GM18498 (cell line): ENCODE measurements at regions not wholly inside any gene's neighbourhood (a gene's known extent, or its start where the extent isn't known, plus 50 kb on each side); places are given as distances from the start of the nearest gene placed in this dataset.

Experiments used
- ATAC-seq: cut with Tn5 transposase; IDR thresholded peaks from one replicate; pipeline ENCODE4 v1.9.1; 2021; ENCODE audit warnings: mild to moderate bottlenecking, moderate library complexity; ENCODE audit not compliant: unreplicated experiment

GRCh38 chr3:35946854-35947515, 307.7 kb downstream of the ARPP21 start:
- no peak for ATAC-seq

GRCh38 chr3:35950021-35950420, 310.7 kb downstream of the ARPP21 start:
- ATAC-seq, result no peak

DNA sequence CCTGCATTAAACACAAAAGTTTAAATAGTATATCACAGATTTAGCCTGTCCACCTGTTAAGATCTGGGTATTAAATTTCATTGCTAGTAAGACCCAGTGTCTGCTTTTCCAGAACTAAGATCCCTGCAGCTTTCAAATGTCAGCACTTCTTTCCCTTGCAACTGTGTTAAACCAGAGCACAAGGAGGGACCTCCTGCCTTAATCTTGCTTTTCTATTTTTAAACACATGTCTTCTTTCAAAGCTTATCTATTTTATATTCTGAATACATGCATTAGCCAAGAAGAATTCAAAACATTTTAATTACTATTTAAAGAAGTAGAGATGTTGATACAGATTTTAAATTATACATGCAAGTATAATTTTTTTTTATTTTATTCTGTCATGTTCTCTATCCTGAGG, 315.1 kb downstream of the ARPP21 start:
- no peak for ATAC-seq

- no peak for ATAC-seq
Measured at GRCh38 chr3:35965908-35966307, 326.6 kb downstream of the ARPP21 start.

- no peak for ATAC-seq
Measured at GRCh38 chr3:35966629-35967464, 327.5 kb downstream of the ARPP21 start.

- ATAC-seq, result no peak
Measured at GRCh38 chr3:35968043-35968622, 328.8 kb downstream of the ARPP21 start.

- ATAC-seq, result no peak
Measured at GRCh38 chr3:35969406-35969805, 330.1 kb downstream of the ARPP21 start.

- no peak for ATAC-seq
Measured at GRCh38 chr3:35970793-35971192, 331.5 kb downstream of the ARPP21 start.

DNA sequence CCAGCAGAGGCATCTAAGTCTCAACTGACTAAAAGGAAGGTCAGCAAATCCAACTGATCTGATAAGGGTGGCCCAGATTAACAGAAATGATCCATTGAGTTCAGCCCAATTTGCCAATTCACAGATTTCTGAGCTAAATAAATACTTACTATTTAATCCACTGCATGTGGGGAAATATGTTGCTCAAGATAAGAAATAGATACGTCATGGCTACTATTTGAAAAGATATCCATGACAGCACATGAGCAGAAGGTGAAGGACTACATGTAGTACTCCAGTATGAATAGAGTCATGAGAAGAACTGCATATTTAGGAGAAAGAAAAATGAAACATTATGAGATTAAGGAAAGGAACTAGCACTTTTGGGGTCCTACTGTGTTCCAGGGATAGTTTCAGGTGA, 332.4 kb downstream of the ARPP21 start:
- ATAC-seq, result no peak

DNA sequence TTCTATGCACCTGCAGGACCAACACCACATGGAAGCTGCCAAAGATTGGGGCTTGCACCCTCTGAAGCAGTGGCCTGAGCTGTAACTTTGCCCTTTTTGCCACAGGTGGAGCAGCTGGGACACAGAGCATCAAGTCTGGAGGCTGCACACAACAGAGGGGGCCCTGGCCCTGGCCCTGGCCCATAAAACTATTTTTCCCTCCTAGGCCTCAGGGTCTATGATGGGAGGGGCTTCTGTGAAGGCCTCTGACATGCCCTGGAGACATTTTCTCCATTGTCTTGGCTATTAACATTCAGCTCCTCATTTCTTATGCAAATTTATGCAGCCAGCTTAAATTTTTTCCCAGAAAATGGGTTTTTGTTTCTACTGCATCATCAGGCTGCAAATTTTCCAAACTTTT, 335.5 kb downstream of the ARPP21 start:
- no peak for ATAC-seq

- ATAC-seq, result no peak
Measured at GRCh38 chr3:35986161-35986560, 346.8 kb downstream of the ARPP21 start.

GRCh38 chr3:35987386-35987785, 348.1 kb downstream of the ARPP21 start:
- ATAC-seq, result no peak

GRCh38 chr3:35992041-35992440, 352.7 kb downstream of the ARPP21 start:
- no peak for ATAC-seq

DNA sequence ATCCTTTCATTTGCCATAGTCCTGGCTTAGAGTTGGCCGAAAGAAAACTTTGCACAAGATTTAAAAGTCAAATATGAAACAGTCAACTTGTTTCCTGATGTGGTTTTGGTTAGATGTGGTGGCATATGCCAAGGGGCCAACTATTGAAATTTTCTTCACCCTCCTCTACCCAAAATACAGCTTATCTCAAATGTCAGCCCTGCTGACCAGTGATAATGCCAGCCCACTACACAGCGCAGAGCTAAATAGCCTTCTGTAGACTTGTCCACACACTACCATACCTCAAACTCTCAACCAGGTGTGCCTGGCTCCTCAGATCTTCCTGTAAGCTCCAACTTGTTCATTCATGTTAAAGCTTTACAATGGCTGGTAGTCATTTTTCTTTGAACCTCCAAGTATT, 368.5 kb upstream of the STAC start:
- no peak for ATAC-seq

DNA sequence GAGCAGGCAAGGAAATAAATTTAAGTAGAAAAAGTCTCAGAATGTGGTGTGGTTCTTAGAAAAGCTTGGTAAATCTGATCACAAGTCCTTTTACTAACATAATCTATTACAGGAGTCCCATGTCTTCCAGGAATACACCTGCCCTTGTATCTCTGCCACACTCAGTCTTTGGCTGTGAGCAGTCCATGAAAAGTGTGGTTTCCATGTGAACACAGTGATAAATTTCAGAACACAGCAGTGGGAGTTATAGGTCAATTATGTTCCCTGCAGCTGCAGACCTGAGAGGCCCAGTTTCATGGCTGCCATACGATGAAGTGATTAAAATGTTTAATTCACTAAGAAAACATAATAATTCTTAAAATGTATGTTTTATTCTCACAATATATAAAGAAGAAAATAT, 366.9 kb upstream of the STAC start:
- ATAC-seq, result no peak

GRCh38 chr3:36025232-36025631, 355.1 kb upstream of the STAC start:
- ATAC-seq, result no peak

- ATAC-seq, result no peak
Measured at GRCh38 chr3:36032180-36033047, 347.9 kb upstream of the STAC start.

DNA sequence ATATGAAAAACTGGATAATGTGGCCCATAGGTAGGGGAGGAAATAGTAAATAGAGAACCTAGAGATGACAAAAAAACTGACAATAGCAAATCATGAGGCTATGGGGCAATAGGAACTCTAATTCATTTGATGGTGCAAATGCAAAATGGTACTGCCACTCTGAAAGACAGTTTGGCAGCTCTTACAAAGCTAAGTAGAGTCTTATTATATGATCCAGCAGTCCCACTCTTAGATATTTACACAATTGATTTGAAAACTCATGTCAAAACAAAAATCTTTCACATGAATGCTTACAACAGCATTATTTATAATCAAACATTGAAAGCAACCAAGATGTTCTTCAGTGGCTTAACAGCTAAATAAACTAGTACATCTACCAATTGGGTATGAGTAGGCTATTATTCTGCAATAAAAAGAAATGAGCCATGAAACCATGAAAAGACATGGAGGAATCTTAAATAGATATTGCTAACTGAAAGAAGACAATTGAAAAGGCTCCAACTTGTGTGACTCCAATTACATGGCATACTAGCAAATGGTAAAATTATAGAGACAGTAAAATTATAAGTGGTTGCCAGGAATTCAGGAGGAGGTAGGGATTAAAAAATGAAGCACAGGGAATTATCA, 321.8 kb upstream of the STAC start:
- ATAC-seq, result no peak

DNA sequence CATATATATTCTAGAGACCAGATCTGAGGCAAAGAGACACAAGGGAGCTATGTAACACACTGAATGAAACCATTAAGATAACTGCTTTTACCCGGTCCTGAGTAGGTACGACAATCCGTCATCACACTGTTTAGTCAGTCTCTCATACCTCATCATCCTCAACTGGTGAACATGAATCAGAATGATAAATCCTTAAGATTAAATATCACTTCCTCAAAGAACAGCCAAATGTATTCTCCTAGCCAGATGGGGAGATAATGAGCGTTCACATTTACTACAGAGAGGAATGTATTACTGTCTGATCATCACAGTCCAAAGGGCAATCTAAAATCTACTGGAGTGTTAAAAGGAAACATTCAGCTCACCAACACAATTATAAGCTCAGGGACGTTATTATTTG, 319.4 kb upstream of the STAC start:
- ATAC-seq, result no peak

DNA sequence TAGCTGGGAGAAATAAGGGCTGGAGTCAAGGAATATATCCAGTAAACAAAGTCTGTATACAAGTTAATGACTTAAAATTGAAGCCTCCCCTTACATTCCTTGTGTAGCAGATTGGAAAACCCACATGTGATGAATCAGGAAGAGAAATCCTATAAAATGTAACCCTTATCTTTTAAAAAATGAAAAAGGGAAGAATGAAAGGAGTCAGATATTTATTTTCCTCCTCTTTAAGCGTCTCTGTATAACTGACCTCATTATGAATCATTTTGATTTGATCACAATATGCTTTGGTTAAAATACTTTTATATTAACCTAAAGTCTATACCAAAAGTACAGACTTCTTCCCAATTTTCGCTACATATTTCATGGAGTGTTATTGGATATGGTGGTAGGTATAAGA, 316.3 kb upstream of the STAC start:
- ATAC-seq, result no peak

- ATAC-seq, result no peak
Measured at GRCh38 chr3:36065321-36065720, 315.0 kb upstream of the STAC start.
